ENCODE measurements at regions not wholly inside any gene's neighbourhood (a gene's known extent, or its start where the extent isn't known, plus 50 kb on each side); places are given as distances from the start of the nearest gene placed in this dataset.

DNA sequence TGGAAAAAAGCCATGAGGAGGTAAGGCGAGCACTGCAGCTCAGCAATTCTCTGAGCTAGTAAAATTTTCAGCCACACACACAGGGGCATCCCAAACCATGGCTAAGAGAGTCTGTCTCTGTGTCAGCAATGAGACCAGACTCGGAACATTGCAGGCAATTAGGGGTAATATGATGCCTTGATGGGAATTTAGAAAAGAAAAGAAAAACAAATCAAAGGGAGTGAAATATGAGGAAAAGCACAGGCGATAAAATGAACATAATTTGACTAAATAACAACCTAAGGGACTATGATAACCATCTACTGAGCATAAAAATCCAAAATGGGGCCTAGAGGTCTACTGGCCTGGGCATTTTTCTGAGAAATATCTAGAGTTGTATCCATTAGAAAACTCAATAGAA lies 546.0 kb upstream of the PSMD7 start:
- Histone ChIP-seq H3K4me2 (ENCODE audit: low read length) (no peak overlapping the region), H3K27ac (ENCODE audit: low read depth, low read length) (no peak overlapping the region), H4K20me1 (ENCODE audit: insufficient read depth) (no peaks in the 10 kb centered on the region), H3K9me3 (ENCODE audit: control insufficient read depth in 1 of 2, insufficient read depth in 1 of 2, low read depth in 1 of 2, low read length in 2 of 2) (no peaks in the 10 kb centered on the region), H3K4me1 (ENCODE audit: control insufficient read depth in 1 of 2, insufficient read depth in 2 of 2, low read length in 2 of 2) (no peaks in the 10 kb centered on the region), H3K79me2 (ENCODE audit: insufficient read depth, low read length) (no peaks in the 10 kb centered on the region), H3K9ac (ENCODE audit: low read length) (no peak overlapping the region), H2AFZ (ENCODE audit: low read depth, low read length, poor library complexity, severe bottlenecking) (no peak overlapping the region), H3K36me3 (ENCODE audit: control insufficient read depth in 1 of 2, insufficient read depth in 2 of 2, low read length in 2 of 2) (no peaks in the 10 kb centered on the region), H3K27me3 (ENCODE audit: insufficient read depth, low read length) (peaks cover 31% of the 10 kb centered on the region), H3K9me2 (ENCODE audit: insufficient read depth) (no peaks in the 10 kb centered on the region), H3K4me3 (replicated peaks in 1 of 2; ENCODE audit: low read depth in 1 of 2, low read length in 2 of 2) (no peak overlapping the region)
- ChIA-PET CTCF (no interaction called here), RAD21 (ENCODE audit: low non-redundant PET in 1 of 2, low total read pairs in 2 of 2, uncharacterized antibody in 2 of 2, unreplicated experiment in 2 of 2) (no interaction called here), POLR2A (no interaction called here)
- DNase-seq (ENCODE audit: low read depth, low spot score) (no peak), ATAC-seq (no peak)
- TF ChIP-seq TCF7L2 (IDR thresholded peaks at IDR 0.05; ENCODE audit: borderline replicate concordance, extremely low read depth, insufficient read depth, insufficient read length) (no peak), POLR2AphosphoS5 (IDR thresholded peaks at IDR 0.05; ENCODE audit: low read depth, low read length) (no peak), EZH2phosphoT487 (IDR thresholded peaks at IDR 0.05; ENCODE audit: borderline replicate concordance) (no peak), FOSL1 (IDR thresholded peaks at IDR 0.05; ENCODE audit: low read depth) (no peak), YY1 (IDR thresholded peaks at IDR 0.05; ENCODE audit: extremely low read depth, insufficient replicate concordance, low read depth, low read length) (no peak), CEBPB (IDR thresholded peaks at IDR 0.05; ENCODE audit: low read depth) (no peak), SRF (IDR thresholded peaks at IDR 0.05; ENCODE audit: low read depth) (no peak), SIN3A (IDR thresholded peaks at IDR 0.05; ENCODE audit: low read depth) (no peak), JUND (IDR thresholded peaks at IDR 0.05) (no peak), RAD21 (IDR thresholded peaks at IDR 0.05; ENCODE audit: low read depth) (no peak), POLR2A (IDR thresholded peaks at IDR 0.05; ENCODE audit: borderline replicate concordance, extremely low read depth, insufficient read depth, insufficient read length) (no peak), ZFX (IDR thresholded peaks at IDR 0.05) (no peak), ELF1 (IDR thresholded peaks at IDR 0.05; ENCODE audit: borderline replicate concordance, low read depth) (no peak), EGR1 (IDR thresholded peaks at IDR 0.05; ENCODE audit: low read depth) (no peak), ZNF274 (IDR thresholded peaks at IDR 0.05; ENCODE audit: low read depth, low read length) (no peak)
- TF ChIP-seq, protein P1, sequence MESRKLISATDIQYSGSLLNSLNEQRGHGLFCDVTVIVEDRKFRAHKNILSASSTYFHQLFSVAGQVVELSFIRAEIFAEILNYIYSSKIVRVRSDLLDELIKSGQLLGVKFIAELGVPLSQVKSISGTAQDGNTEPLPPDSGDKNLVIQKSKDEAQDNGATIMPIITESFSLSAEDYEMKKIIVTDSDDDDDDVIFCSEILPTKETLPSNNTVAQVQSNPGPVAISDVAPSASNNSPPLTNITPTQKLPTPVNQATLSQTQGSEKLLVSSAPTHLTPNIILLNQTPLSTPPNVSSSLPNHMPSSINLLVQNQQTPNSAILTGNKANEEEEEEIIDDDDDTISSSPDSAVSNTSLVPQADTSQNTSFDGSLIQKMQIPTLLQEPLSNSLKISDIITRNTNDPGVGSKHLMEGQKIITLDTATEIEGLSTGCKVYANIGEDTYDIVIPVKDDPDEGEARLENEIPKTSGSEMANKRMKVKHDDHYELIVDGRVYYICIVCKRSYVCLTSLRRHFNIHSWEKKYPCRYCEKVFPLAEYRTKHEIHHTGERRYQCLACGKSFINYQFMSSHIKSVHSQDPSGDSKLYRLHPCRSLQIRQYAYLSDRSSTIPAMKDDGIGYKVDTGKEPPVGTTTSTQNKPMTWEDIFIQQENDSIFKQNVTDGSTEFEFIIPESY (IDR thresholded peaks at IDR 0.05; ENCODE audit: extremely low read depth, insufficient replicate concordance, low read length): no peak
- TF ChIP-seq, protein P2, sequence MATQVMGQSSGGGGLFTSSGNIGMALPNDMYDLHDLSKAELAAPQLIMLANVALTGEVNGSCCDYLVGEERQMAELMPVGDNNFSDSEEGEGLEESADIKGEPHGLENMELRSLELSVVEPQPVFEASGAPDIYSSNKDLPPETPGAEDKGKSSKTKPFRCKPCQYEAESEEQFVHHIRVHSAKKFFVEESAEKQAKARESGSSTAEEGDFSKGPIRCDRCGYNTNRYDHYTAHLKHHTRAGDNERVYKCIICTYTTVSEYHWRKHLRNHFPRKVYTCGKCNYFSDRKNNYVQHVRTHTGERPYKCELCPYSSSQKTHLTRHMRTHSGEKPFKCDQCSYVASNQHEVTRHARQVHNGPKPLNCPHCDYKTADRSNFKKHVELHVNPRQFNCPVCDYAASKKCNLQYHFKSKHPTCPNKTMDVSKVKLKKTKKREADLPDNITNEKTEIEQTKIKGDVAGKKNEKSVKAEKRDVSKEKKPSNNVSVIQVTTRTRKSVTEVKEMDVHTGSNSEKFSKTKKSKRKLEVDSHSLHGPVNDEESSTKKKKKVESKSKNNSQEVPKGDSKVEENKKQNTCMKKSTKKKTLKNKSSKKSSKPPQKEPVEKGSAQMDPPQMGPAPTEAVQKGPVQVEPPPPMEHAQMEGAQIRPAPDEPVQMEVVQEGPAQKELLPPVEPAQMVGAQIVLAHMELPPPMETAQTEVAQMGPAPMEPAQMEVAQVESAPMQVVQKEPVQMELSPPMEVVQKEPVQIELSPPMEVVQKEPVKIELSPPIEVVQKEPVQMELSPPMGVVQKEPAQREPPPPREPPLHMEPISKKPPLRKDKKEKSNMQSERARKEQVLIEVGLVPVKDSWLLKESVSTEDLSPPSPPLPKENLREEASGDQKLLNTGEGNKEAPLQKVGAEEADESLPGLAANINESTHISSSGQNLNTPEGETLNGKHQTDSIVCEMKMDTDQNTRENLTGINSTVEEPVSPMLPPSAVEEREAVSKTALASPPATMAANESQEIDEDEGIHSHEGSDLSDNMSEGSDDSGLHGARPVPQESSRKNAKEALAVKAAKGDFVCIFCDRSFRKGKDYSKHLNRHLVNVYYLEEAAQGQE (IDR thresholded peaks at IDR 0.05; ENCODE audit: low read depth): no peak
- TF ChIP-seq, protein P3, sequence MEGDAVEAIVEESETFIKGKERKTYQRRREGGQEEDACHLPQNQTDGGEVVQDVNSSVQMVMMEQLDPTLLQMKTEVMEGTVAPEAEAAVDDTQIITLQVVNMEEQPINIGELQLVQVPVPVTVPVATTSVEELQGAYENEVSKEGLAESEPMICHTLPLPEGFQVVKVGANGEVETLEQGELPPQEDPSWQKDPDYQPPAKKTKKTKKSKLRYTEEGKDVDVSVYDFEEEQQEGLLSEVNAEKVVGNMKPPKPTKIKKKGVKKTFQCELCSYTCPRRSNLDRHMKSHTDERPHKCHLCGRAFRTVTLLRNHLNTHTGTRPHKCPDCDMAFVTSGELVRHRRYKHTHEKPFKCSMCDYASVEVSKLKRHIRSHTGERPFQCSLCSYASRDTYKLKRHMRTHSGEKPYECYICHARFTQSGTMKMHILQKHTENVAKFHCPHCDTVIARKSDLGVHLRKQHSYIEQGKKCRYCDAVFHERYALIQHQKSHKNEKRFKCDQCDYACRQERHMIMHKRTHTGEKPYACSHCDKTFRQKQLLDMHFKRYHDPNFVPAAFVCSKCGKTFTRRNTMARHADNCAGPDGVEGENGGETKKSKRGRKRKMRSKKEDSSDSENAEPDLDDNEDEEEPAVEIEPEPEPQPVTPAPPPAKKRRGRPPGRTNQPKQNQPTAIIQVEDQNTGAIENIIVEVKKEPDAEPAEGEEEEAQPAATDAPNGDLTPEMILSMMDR (IDR thresholded peaks at IDR 0.05 in 2 of 3, conservative IDR thresholded peaks at IDR 0.05 in 1 of 3; ENCODE audit: borderline replicate concordance in 1 of 3, insufficient read depth in 1 of 3, low read depth in 2 of 3, low read length in 2 of 3): no peak
- intact Hi-C loops (cut with micrococcal nuclease): no loop called here
- BruUV-seq (replicated peaks): no TSS peak
